NB4 (cell line): ENCODE measurements at regions not wholly inside any gene's neighbourhood (a gene's known extent, or its start where the extent isn't known, plus 50 kb on each side); places are given as distances from the start of the nearest gene placed in this dataset.

Experiments
- POLR2A ChIP-seq: IDR thresholded peaks from 2 replicates; pipeline ENCODE4 v1.6.1; 2011; ENCODE audit warnings: mild to moderate bottlenecking; ENCODE audit not compliant: insufficient read length; ENCODE audit errors: extremely low read depth
- TF ChIP-seq, protein P1 (sequence below): IDR thresholded peaks from one replicate; pipeline ENCODE4 v1.5.1; 2012; ENCODE audit warnings: low read depth, low read length

- TF ChIP-seq, protein P1, sequence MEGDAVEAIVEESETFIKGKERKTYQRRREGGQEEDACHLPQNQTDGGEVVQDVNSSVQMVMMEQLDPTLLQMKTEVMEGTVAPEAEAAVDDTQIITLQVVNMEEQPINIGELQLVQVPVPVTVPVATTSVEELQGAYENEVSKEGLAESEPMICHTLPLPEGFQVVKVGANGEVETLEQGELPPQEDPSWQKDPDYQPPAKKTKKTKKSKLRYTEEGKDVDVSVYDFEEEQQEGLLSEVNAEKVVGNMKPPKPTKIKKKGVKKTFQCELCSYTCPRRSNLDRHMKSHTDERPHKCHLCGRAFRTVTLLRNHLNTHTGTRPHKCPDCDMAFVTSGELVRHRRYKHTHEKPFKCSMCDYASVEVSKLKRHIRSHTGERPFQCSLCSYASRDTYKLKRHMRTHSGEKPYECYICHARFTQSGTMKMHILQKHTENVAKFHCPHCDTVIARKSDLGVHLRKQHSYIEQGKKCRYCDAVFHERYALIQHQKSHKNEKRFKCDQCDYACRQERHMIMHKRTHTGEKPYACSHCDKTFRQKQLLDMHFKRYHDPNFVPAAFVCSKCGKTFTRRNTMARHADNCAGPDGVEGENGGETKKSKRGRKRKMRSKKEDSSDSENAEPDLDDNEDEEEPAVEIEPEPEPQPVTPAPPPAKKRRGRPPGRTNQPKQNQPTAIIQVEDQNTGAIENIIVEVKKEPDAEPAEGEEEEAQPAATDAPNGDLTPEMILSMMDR, result no peak
- no peak for TF ChIP-seq POLR2A
Measured at GRCh38 chrX:40201329-40201885, 103.6 kb upstream of the BCOR start.
